GM20000 (cell line): ENCODE measurements at regions not wholly inside any gene's neighbourhood (a gene's known extent, or its start where the extent isn't known, plus 50 kb on each side); places are given as distances from the start of the nearest gene placed in this dataset.
"Not testable (repeated sequence)": the region's sequence is repeated elsewhere in the genome, so short reads cannot be mapped to it uniquely, and the experiment has no call there.

Experiments used
- DNase-seq: peaks from one replicate; pipeline ENCODE4 v3.0.0; 2012; ENCODE audit warnings: low spot score
- TF ChIP-seq, protein P1 (sequence below): IDR thresholded peaks from 2 replicates; pipeline ENCODE4 v1.5.1; 2012; ENCODE audit warnings: mild to moderate bottlenecking, control low read depth; ENCODE audit errors: extremely low read depth, missing control alignments

DNA sequence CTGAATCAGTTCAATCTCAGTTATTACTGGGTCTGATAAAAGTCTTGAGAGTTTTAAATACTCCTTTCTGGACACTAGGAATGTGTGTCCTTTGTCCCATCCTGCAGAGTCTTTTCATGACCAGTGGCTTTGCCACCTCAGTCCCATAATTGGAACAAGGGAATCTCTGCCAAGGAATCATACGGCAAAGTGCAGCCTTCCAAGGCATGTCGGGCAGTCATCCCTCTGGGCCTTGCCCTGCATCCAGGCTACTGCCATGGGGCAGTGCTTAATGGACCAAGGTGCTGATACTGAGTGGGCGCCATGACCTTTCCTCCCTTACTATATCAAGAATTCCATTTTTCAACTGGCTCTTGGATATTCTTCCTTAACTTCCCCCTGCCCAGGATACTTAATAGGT, 195.3 kb downstream of the ZC3H11B start:
- TF ChIP-seq, protein P1, sequence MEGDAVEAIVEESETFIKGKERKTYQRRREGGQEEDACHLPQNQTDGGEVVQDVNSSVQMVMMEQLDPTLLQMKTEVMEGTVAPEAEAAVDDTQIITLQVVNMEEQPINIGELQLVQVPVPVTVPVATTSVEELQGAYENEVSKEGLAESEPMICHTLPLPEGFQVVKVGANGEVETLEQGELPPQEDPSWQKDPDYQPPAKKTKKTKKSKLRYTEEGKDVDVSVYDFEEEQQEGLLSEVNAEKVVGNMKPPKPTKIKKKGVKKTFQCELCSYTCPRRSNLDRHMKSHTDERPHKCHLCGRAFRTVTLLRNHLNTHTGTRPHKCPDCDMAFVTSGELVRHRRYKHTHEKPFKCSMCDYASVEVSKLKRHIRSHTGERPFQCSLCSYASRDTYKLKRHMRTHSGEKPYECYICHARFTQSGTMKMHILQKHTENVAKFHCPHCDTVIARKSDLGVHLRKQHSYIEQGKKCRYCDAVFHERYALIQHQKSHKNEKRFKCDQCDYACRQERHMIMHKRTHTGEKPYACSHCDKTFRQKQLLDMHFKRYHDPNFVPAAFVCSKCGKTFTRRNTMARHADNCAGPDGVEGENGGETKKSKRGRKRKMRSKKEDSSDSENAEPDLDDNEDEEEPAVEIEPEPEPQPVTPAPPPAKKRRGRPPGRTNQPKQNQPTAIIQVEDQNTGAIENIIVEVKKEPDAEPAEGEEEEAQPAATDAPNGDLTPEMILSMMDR = no peak
- DNase-seq = no peak

DNA sequence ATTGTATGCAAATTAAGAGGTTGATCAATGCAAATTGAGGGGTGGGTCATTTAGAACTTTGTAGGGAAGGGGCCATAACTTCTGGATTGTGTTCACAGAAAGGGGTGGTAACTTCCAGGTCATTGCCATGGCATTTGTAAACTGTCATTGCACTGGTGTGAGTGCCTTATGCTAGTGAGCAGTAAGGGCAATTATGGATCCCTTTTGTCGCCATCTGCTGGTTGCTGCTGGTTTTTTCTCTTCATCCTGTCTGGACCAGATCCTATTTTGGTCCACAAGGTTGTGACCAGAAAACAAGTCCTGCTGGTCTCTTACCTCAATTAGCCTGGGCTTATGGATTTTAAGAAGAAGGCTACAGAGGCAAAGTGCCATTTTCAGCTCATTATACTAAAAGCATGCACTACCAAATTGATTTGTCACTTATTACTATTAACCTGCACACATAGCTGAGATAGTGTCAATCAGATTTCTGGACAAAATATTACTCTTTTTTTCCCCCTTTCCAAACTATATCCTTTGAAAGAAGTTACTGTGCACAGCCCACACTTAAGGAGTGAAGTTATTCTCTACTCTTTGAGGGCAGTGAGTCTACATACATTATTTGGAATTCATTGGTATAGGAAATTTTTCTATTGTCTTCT, 196.2 kb downstream of the ZC3H11B start:
- peak; percentile 37 for DNase-seq
- TF ChIP-seq, protein P1 = peak; percentile 58

DNA sequence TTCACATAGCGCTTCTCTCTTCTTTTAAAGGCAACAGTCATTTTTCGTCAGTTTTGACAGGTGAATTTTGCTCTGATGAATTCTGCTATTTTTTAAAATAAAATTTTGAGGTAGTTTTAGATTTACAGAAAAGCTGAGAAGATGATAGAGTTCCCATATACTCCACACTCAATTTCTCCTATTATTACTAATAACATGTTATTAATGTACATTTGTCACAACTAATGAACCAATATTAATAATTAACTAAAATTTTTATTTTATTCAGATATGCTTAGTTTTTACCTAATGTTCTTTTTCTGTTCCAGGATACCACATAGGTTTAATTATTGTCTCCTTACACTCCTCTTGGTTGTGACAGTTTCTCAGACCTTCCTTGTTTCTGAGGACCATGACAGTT, 197.0 kb downstream of the ZC3H11B start:
- DNase-seq = no peak
- TF ChIP-seq, protein P1 = no peak

DNA sequence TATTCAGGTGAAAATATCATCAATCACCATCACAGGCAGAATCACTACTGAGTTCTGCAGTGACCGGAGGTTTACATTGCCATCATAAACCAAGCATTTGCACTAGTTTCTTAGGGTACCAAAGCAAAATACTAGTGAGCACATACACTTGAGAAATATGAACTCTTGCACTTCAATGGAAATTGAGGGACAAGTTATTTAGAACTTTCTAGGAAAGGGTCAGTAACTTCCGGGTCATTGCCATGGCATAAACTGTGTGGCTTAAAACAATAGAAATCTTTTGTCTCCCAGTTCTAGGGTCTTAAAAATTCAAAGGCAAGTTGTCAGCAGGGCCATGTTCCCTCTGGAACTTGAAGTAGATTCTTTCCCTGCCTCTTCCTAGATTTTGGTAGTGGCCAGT, 197.5 kb downstream of the ZC3H11B start:
- TF ChIP-seq, protein P1 = no peak
- no peak for DNase-seq

DNA sequence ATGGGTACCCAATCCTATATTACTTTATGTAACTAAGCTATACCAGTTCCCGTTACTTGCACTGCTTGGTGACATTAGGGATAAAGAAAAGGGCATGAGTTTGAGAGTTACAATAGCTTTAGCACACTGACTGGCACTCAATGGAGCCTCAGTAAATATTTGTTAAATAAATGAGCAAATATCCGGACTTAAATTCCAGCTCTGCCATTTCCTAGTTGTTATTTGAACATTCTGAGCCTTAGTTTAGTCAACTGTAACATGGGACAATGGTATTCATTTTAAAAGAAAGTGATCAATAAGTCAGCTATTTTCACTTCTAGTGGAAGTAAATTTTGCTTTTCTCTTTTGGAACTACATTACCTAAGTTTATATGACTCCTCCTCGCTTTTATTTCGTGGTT, 198.7 kb downstream of the ZC3H11B start:
- no peak for DNase-seq
- TF ChIP-seq, protein P1 = no peak

DNA sequence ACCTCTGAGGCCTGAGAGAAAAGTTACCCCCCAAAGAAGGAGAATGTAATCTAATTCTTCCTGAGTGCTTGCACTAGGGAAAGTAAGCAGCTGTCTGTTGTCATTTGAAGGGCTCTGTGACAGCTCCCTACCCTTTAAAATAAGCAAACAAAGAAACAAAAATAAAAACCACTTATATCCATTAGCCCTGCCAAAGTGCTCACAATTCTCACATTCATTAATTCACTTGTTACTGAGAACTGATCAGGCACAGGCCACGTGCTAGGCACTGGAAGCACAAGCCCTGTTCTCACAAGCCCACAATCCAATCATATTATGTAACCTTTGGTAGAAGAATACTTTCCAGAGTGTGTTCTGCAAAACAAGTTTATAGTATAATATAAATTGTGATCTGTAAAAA, 199.4 kb downstream of the ZC3H11B start:
- TF ChIP-seq, protein P1 = no peak
- DNase-seq = no peak

DNA sequence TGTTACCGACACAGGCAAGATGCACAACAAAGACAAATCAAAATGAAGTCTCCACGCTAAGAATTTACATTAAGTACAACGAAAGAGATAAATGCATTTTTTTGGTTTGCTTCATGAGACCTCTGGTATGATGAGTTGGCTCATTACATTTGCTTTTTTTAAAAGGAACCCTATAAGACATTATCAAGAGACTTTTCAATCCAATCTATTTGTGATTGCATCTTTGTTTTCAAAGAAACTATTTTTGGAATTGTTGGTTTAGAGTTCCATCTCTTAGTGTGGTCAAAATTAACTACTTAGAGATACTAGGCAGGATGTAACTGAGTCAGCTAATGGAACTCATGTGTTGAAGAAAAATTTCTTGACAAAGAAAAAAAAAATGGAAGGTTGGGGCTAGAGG, 200.1 kb downstream of the ZC3H11B start:
- DNase-seq = no peak
- TF ChIP-seq, protein P1 = no peak

DNA sequence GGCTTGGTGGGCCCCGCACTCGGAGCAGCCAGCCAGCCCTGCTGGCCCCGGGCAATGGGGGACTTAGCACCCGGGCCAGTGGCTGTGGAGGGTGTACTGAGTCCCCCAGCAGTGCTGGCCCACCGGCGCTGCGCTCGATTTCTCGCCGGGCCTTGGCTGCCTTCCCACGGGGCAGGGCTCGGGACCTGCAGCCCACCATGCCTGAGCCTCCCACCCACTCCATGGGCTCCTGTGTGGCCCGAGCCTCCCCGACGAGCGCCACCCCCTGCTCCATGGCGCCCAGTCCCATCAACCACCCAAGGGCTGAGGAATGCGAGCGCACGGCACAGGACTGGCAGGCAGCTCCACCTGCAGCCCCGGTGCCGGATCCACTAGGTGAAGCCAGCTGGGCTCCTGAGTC, 202.2 kb downstream of the ZC3H11B start:
- DNase-seq = not testable (repeated sequence)
